DMS153 (cell line): ENCODE measurements at regions not wholly inside any gene's neighbourhood (a gene's known extent, or its start where the extent isn't known, plus 50 kb on each side); places are given as distances from the start of the nearest gene placed in this dataset.
A peak's percentile ranks its signal among the peaks of the same experiment; 100 is the strongest.

Experiments
- DNase-seq: peaks from one replicate; lab custom pipeline; 2025; lab: John Stamatoyannopoulos, UW

- peak; percentile 19 for DNase-seq
Observed at GRCh38 chr16:11401161-11402050, 56.1 kb downstream of the RMI2 start.

GRCh38 chr16:11402051-11402744 is 56.9 kb downstream of the RMI2 start:
- no peak for DNase-seq

GRCh38 chr16:11402745-11403533 is 57.7 kb downstream of the RMI2 start:
- no peak for DNase-seq

- DNase-seq, result no peak
Observed at GRCh38 chr16:11403534-11403795, 58.2 kb downstream of the RMI2 start.

GRCh38 chr16:11403920-11404319 is 58.7 kb downstream of the RMI2 start:
- DNase-seq, result no peak

- DNase-seq, result no peak
Observed at GRCh38 chr16:11404603-11405002, 59.3 kb downstream of the RMI2 start.

- DNase-seq, result no peak
Observed at GRCh38 chr16:11405331-11406176, 60.3 kb downstream of the RMI2 start.

GRCh38 chr16:11406177-11406560 is 60.9 kb downstream of the RMI2 start:
- no peak for DNase-seq

- DNase-seq, result no peak
Observed at GRCh38 chr16:11407047-11407982, 62.1 kb downstream of the RMI2 start.

GRCh38 chr16:11408216-11408615 is 63.0 kb downstream of the RMI2 start:
- no peak for DNase-seq

GRCh38 chr16:11409398-11409797 is 64.1 kb downstream of the RMI2 start:
- no peak for DNase-seq

- DNase-seq, result no peak
Observed at GRCh38 chr16:11410376-11411058, 65.3 kb downstream of the RMI2 start.

- DNase-seq, result no peak
Observed at GRCh38 chr16:11411059-11411550, 65.8 kb downstream of the RMI2 start.

- DNase-seq, result no peak
Observed at GRCh38 chr16:11412175-11412904, 67.1 kb downstream of the RMI2 start.

- DNase-seq, result no peak
Observed at GRCh38 chr16:11412965-11413887, 68.0 kb downstream of the RMI2 start.

GRCh38 chr16:11413907-11414595 is 68.8 kb downstream of the RMI2 start:
- no peak for DNase-seq
